HepG2 (cell line): ENCODE measurements at regions not wholly inside any gene's neighbourhood (a gene's known extent, or its start where the extent isn't known, plus 50 kb on each side); places are given as distances from the start of the nearest gene placed in this dataset.

Experiments used
- ATAC-seq: fragments of 200-7000 bp; cut with Tn5 transposase; 3 replicates; pipeline ENCODE4 v1.9.1; 2020; ENCODE audit warnings: mild to moderate bottlenecking, moderate library complexity
- BruUV-seq: library from RNA; stranded (reverse); fragments of 400-500 nt; replicated peaks from 2 replicates; lab custom pipeline; 2021; lab: Mats Ljungman, UMichigan
- CTCF ChIA-PET: fragments of 300-600 bp; formaldehyde crosslinking; extraction: SDS; loops from one replicate; lab custom pipeline; 2021; ENCODE audit warnings: low total read pairs, inconsistent platforms, low intra/inter-chr PET ratio; lab: Yijun Ruan, JAX
- POLR2A ChIA-PET: fragments of 350-600 bp; sonication (Branson Sonifier 250); formaldehyde crosslinking; loops from one replicate; lab custom pipeline; 2020; ENCODE audit warnings: antibody characterized with exemption, inconsistent platforms; lab: Yijun Ruan, JAX
- DNase-seq: peaks from one replicate; pipeline ENCODE4 v3.0.0-alpha.2; 2015; ENCODE audit warnings: low spot score
- FAIRE-seq: peaks from 3 replicates; lab custom pipeline; 2011; peaks lifted over from hg19 to GRCh38; lab: Jason Lieb, UNC
- H2AFZ ChIP-seq: one replicate; pipeline ENCODE4 v1.6.1; 2011; ENCODE audit warnings: low read length, inconsistent platforms
- H3K27ac ChIP-seq: fragments of 300-600 bp; 3 replicates; pipeline ENCODE4 v1.8.0; 2011; ENCODE audit warnings: mixed run types, mild to moderate bottlenecking, mixed read lengths, low read length, inconsistent platforms; ENCODE audit not compliant: insufficient read depth; ENCODE audit errors: extremely low read length
- H3K27me3 ChIP-seq, 2 experiments: fragments of 200-600 bp in 1 of 2; 2 replicates in 1 of 2; 3 replicates in 1 of 2; pipeline versions ENCODE4 v1.6.0 to v1.8.0; 2011; ENCODE audit warnings: low read length in 2 of 2, mild to moderate bottlenecking in 2 of 2, moderate library complexity in 2 of 2, inconsistent platforms in 1 of 2; ENCODE audit not compliant: insufficient read depth in 2 of 2, control insufficient read depth in 1 of 2
- H3K36me3 ChIP-seq, 2 experiments: fragments of 200-600 bp in 1 of 2; replicated peaks in 1 of 2; 2 replicates in 1 of 2; 3 replicates in 1 of 2; pipeline versions ENCODE4 v1.5.1 to v1.8.0; 2011; ENCODE audit warnings: low read length in 2 of 2, inconsistent platforms in 1 of 2; ENCODE audit not compliant: insufficient read depth in 2 of 2, control insufficient read depth in 1 of 2
- H3K4me1 ChIP-seq: 2 replicates; pipeline ENCODE4 v1.5.1; 2012; ENCODE audit warnings: low read length, inconsistent platforms; ENCODE audit not compliant: insufficient read depth
- H3K4me2 ChIP-seq: 2 replicates; pipeline ENCODE4 v1.6.0; 2011; ENCODE audit warnings: low read depth, low read length, inconsistent platforms
- H3K4me3 ChIP-seq, 3 experiments: fragments of 200-600 bp in 1 of 3; sonication (generic), shearing (Covaris generic) in 1 of 3; replicated peaks in 1 of 3; 2 replicates each; pipeline ENCODE4 v1.5.1; 2011 to 2016; ENCODE audit warnings: low read length in 3 of 3, inconsistent platforms in 2 of 3, low read depth in 2 of 3, mild to moderate bottlenecking in 2 of 3, control low read depth in 1 of 3, mixed read lengths in 1 of 3; ENCODE audit not compliant: insufficient read depth in 1 of 3
- H3K79me2 ChIP-seq: one replicate; pipeline ENCODE4 v1.6.1; 2011; ENCODE audit warnings: low read length, inconsistent platforms; ENCODE audit not compliant: insufficient read depth
- H3K9ac ChIP-seq: 2 replicates; pipeline ENCODE4 v1.6.0; 2011; ENCODE audit warnings: mild to moderate bottlenecking, low read depth, low read length, inconsistent platforms; ENCODE audit not compliant: insufficient read depth
- H3K9me3 ChIP-seq: 2 replicates; pipeline ENCODE4 v1.5.1; 2012; ENCODE audit warnings: mild to moderate bottlenecking, low read length
- H4K20me1 ChIP-seq: 2 replicates; pipeline ENCODE4 v1.6.0; 2011; ENCODE audit warnings: inconsistent platforms, mild to moderate bottlenecking, low read length, moderate library complexity; ENCODE audit not compliant: insufficient read depth
- BCLAF1 ChIP-seq: fragments of 450-650 bp; IDR thresholded peaks from 2 replicates; pipeline ENCODE4 v1.6.1; 2017; ENCODE audit warnings: mild to moderate bottlenecking
- KDM4B ChIP-seq: sonication (generic); formaldehyde crosslinking; IDR thresholded peaks from 2 replicates; pipeline ENCODE4 v1.4.0; 2020; ENCODE audit warnings: missing genetic modification reagents
- PRDM15 ChIP-seq: sonication (generic); formaldehyde crosslinking; IDR thresholded peaks from 2 replicates; pipeline ENCODE4 v1.4.0; 2020; ENCODE audit warnings: missing genetic modification reagents
- PTBP1 ChIP-seq: fragments of 200-400 bp; formaldehyde crosslinking; IDR thresholded peaks from 2 replicates; pipeline ENCODE4 v1.6.1; 2018; ENCODE audit warnings: low read length, low read depth; ENCODE audit not compliant: poor library complexity, severe bottlenecking
- TBL1XR1 ChIP-seq: fragments of 150-350 bp; IDR thresholded peaks from 2 replicates; pipeline ENCODE4 v1.6.1; 2014; ENCODE audit warnings: borderline replicate concordance, low read length; ENCODE audit not compliant: partially characterized antibody
- ZNF563 ChIP-seq: sonication (generic); formaldehyde crosslinking; IDR thresholded peaks from 2 replicates; pipeline ENCODE4 v1.8.0; 2022; ENCODE audit warnings: mild to moderate bottlenecking, moderate library complexity, missing genetic modification reagents
- ZNF724P ChIP-seq: sonication (generic); formaldehyde crosslinking; IDR thresholded peaks from 2 replicates; pipeline ENCODE4 v1.8.0; 2022; ENCODE audit warnings: missing genetic modification reagents, borderline replicate concordance
- WGBS: methylation state at CpG from one replicate; pipeline ENCODE4 v1.1.6; 2017; ENCODE audit warnings: low lambda C conversion rate; 5-methylcytosine and 5-hydroxymethylcytosine counted together
- in situ Hi-C: cut with HindIII; loops from 2 replicates; pipeline ENCODE4 v1.10.0; 2017; ENCODE audit warnings: low pct_unique_long_range_greater_than_20kb; ENCODE audit not compliant: extremely low pct_ligation_motif_present
- intact Hi-C: fragments of 100-400 bp; cut with micrococcal nuclease; formaldehyde crosslinking; loops from one replicate; pipeline ENCODE4 v1.10.0; 2022; ENCODE audit not compliant: unreplicated experiment
- TF ChIP-seq, protein P1 (sequence below): sonication (generic); formaldehyde crosslinking; IDR thresholded peaks from 2 replicates; pipeline ENCODE4 v1.9.0; 2021; ENCODE audit warnings: mild to moderate bottlenecking, missing genetic modification reagents
- TF ChIP-seq, protein P2 (sequence below): sonication (generic); formaldehyde crosslinking; IDR thresholded peaks from 2 replicates; pipeline ENCODE4 v1.4.0; 2020; ENCODE audit warnings: mild to moderate bottlenecking, missing genetic modification reagents

DNA sequence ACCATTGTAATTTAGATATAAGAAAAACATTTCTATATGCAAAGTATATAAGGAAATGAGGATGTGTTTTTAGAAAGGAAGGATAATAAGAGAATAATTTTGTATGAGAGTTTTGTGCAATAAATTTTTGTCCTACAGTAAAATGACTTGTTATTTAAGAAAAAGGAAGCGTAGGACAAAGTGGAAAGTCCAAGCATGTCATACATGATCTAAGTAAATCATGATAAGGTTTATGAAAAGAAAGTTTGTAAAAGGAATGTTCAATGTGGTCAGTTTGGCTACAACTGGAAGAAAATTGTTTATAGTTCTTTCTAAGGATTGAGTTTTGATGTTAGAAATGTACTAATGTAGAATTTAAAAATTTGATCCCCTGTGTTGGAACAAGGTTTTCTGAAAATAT lies 222.3 kb downstream of the KATNAL1 start (continued):
- TF ChIP-seq, protein P1, sequence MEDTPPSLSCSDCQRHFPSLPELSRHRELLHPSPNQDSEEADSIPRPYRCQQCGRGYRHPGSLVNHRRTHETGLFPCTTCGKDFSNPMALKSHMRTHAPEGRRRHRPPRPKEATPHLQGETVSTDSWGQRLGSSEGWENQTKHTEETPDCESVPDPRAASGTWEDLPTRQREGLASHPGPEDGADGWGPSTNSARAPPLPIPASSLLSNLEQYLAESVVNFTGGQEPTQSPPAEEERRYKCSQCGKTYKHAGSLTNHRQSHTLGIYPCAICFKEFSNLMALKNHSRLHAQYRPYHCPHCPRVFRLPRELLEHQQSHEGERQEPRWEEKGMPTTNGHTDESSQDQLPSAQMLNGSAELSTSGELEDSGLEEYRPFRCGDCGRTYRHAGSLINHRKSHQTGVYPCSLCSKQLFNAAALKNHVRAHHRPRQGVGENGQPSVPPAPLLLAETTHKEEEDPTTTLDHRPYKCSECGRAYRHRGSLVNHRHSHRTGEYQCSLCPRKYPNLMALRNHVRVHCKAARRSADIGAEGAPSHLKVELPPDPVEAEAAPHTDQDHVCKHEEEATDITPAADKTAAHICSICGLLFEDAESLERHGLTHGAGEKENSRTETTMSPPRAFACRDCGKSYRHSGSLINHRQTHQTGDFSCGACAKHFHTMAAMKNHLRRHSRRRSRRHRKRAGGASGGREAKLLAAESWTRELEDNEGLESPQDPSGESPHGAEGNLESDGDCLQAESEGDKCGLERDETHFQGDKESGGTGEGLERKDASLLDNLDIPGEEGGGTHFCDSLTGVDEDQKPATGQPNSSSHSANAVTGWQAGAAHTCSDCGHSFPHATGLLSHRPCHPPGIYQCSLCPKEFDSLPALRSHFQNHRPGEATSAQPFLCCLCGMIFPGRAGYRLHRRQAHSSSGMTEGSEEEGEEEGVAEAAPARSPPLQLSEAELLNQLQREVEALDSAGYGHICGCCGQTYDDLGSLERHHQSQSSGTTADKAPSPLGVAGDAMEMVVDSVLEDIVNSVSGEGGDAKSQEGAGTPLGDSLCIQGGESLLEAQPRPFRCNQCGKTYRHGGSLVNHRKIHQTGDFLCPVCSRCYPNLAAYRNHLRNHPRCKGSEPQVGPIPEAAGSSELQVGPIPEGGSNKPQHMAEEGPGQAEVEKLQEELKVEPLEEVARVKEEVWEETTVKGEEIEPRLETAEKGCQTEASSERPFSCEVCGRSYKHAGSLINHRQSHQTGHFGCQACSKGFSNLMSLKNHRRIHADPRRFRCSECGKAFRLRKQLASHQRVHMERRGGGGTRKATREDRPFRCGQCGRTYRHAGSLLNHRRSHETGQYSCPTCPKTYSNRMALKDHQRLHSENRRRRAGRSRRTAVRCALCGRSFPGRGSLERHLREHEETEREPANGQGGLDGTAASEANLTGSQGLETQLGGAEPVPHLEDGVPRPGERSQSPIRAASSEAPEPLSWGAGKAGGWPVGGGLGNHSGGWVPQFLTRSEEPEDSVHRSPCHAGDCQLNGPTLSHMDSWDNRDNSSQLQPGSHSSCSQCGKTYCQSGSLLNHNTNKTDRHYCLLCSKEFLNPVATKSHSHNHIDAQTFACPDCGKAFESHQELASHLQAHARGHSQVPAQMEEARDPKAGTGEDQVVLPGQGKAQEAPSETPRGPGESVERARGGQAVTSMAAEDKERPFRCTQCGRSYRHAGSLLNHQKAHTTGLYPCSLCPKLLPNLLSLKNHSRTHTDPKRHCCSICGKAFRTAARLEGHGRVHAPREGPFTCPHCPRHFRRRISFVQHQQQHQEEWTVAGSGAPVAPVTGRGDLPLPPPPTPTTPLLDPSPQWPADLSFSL (CRISPR knock-in tag), result no peak
- TF ChIP-seq, protein P2, sequence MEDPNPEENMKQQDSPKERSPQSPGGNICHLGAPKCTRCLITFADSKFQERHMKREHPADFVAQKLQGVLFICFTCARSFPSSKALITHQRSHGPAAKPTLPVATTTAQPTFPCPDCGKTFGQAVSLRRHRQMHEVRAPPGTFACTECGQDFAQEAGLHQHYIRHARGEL (CRISPR knock-in tag), result no peak
- TF ChIP-seq PTBP1, result no peak

DNA sequence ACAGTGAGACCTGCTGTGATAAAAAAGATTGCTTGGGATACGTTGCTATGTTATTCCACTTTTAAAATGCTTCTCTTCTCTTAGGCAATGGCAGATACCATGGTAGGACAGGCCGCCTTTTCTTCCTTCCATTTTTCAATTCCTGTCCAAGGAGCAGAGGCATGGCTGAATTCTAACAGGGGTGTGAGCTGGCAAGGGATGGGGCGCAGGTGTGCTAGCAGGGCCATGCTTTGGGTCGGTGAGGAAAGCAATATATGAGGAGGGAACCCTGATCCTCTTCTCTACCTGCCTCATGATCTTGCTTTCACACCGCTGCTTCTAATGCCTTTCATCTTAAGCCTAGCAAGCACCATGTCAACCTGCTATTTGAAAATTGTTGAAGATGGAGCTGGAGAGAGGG lies 225.0 kb downstream of the KATNAL1 start:
- ATAC-seq, result no peak
- Histone ChIP-seq H3K36me3 (no peaks in the 10 kb centered on the region), H3K9ac (no peak overlapping the region), H3K9me3 (no peaks in the 10 kb centered on the region), H3K27ac (no peak overlapping the region), H3K4me2 (no peak overlapping the region), H3K79me2 (no peaks in the 10 kb centered on the region), H3K4me3 (no peak overlapping the region), H3K27me3 (no peaks in the 10 kb centered on the region; a peak in 1 of 5 replicates), H3K4me1 (no peaks in the 10 kb centered on the region), H4K20me1 (no peaks in the 10 kb centered on the region), H2AFZ (no peak overlapping the region)
- WGBS, result 9% methylated on average over 5 of the region's 5 CpGs
- CTCF ChIA-PET, result no interaction called here
- no TSS peak for BruUV-seq
- in situ Hi-C loops (no loop called here), intact Hi-C loops (no loop called here)
- FAIRE-seq, result no peak
- no peak for DNase-seq
- POLR2A ChIA-PET, result no interaction called here
- TF ChIP-seq BCLAF1 (no peak), PRDM15 (no peak), ZNF724P (CRISPR knock-in tag) (no peak), KDM4B (CRISPR knock-in tag) (no peak), TBL1XR1 (no peak), ZNF563 (CRISPR knock-in tag) (no peak)
